Neural cell (in vitro differentiated cells): ENCODE measurements at regions not wholly inside any gene's neighbourhood (a gene's known extent, or its start where the extent isn't known, plus 50 kb on each side); places are given as distances from the start of the nearest gene placed in this dataset.

Experiments used
- H2AFZ ChIP-seq: fragments of 200-600, 300-800 bp; sonication (generic), shearing (Covaris generic); 2 replicates; pipeline ENCODE4 v1.6.0; 2014; ENCODE audit warnings: low read depth, mild to moderate bottlenecking, antibody characterized with exemption, low read length, moderate library complexity
- H3F3A ChIP-seq: fragments of 200-600 bp; shearing (Covaris generic); 2 replicates; pipeline ENCODE4 v1.6.1; 2016; ENCODE audit warnings: mild to moderate bottlenecking, moderate library complexity, mixed read lengths, antibody characterized with exemption, low read length; ENCODE audit not compliant: insufficient read depth, poor library complexity, severe bottlenecking
- H3K27ac ChIP-seq: fragments of 200-600, 300-800 bp; sonication (generic), shearing (Covaris generic); 2 replicates; pipeline ENCODE4 v1.5.1; 2014; ENCODE audit warnings: mild to moderate bottlenecking, low read length, moderate library complexity
- H3K27me3 ChIP-seq: fragments of 300-800, 200-600 bp; sonication (generic), shearing (Covaris generic); 2 replicates; pipeline ENCODE4 v1.6.0; 2014; ENCODE audit warnings: mild to moderate bottlenecking, low read depth, low read length, moderate library complexity; ENCODE audit not compliant: insufficient read depth
- H3K36me3 ChIP-seq: fragments of 300-800, 200-600 bp; sonication (generic), shearing (Covaris generic); 2 replicates; pipeline ENCODE4 v1.5.1; 2014; ENCODE audit warnings: mild to moderate bottlenecking, antibody characterized with exemption, low read length, moderate library complexity; ENCODE audit not compliant: insufficient read depth
- H3K4me2 ChIP-seq: fragments of 300-800, 200-600 bp; sonication (generic), shearing (Covaris generic); 2 replicates; pipeline ENCODE4 v1.6.0; 2014; ENCODE audit warnings: mild to moderate bottlenecking, low read length
- H3K4me3 ChIP-seq: fragments of 300-800, 200-600 bp; sonication (generic), shearing (Covaris generic); 2 replicates; pipeline ENCODE4 v1.5.1; 2014; ENCODE audit warnings: mild to moderate bottlenecking, low read length, moderate library complexity
- H3K79me2 ChIP-seq: fragments of 200-600 bp; shearing (Covaris generic); replicated peaks from 2 replicates; pipeline ENCODE4 v1.6.0; 2014; ENCODE audit warnings: mild to moderate bottlenecking, low read length, moderate library complexity; ENCODE audit not compliant: insufficient read depth
- H3K9ac ChIP-seq: fragments of 300-800, 200-600 bp; sonication (generic), shearing (Covaris generic); 2 replicates; pipeline ENCODE4 v1.6.1; 2016; ENCODE audit warnings: mild to moderate bottlenecking, low read length, mixed read lengths
- H3K9me2 ChIP-seq: fragments of 200-600 bp; shearing (Covaris generic); 2 replicates; pipeline ENCODE4 v1.6.1; 2016; ENCODE audit warnings: mild to moderate bottlenecking, low read length, mixed read lengths; ENCODE audit not compliant: insufficient read depth
- H3K9me3 ChIP-seq: fragments of 200-600, 300-800 bp; sonication (generic), shearing (Covaris generic); 2 replicates; pipeline ENCODE4 v1.6.1; 2016; ENCODE audit warnings: mild to moderate bottlenecking, mixed run types, low read length, moderate library complexity, mixed read lengths
- H4K20me1 ChIP-seq: fragments of 200-600 bp; shearing (Covaris generic); 2 replicates; pipeline ENCODE4 v1.6.1; 2016; ENCODE audit warnings: mild to moderate bottlenecking, mixed run types; ENCODE audit not compliant: insufficient read depth
- EP300 ChIP-seq: fragments of 450-650 bp; conservative IDR thresholded peaks from 2 replicates; pipeline ENCODE4 v1.6.1; 2014; ENCODE audit warnings: antibody characterized with exemption, mild to moderate bottlenecking, moderate library complexity; ENCODE audit not compliant: poor library complexity, severe bottlenecking
- EZH2 ChIP-seq: fragments of 200-600, 300-800 bp; shearing (Covaris generic), sonication (generic); IDR thresholded peaks from 2 replicates; pipeline ENCODE4 v1.6.1; 2014; ENCODE audit warnings: antibody characterized with exemption, low read length, borderline replicate concordance, mild to moderate bottlenecking; ENCODE audit not compliant: insufficient read depth, poor library complexity, severe bottlenecking
- MXI1 ChIP-seq: fragments of 450-650 bp; conservative IDR thresholded peaks from 2 replicates; pipeline ENCODE4 v1.6.1; 2014; ENCODE audit warnings: antibody characterized with exemption, mild to moderate bottlenecking; ENCODE audit not compliant: poor library complexity, severe bottlenecking
- POLR2AphosphoS5 ChIP-seq: IDR thresholded peaks from 2 replicates; pipeline ENCODE4 v1.6.1; 2012
- RAD21 ChIP-seq: fragments of 450-650 bp; conservative IDR thresholded peaks from 2 replicates; pipeline ENCODE4 v1.6.1; 2014; ENCODE audit warnings: antibody characterized with exemption, mild to moderate bottlenecking, moderate library complexity
- SMC3 ChIP-seq: fragments of 450-650 bp; conservative IDR thresholded peaks from 2 replicates; pipeline ENCODE4 v1.6.1; 2014; ENCODE audit warnings: antibody characterized with exemption, mild to moderate bottlenecking, moderate library complexity; ENCODE audit not compliant: poor library complexity
- TAF1 ChIP-seq: IDR thresholded peaks from 2 replicates; pipeline ENCODE4 v1.6.1; 2012; ENCODE audit warnings: low read depth
- TF ChIP-seq, protein P1 (sequence below): fragments of 450-650 bp; IDR thresholded peaks from 2 replicates; pipeline ENCODE4 v1.5.1; 2014; ENCODE audit warnings: antibody characterized with exemption, mild to moderate bottlenecking, moderate library complexity; ENCODE audit not compliant: poor library complexity, severe bottlenecking
- TF ChIP-seq, protein P2 (sequence below): IDR thresholded peaks from 2 replicates; pipeline ENCODE4 v1.6.1; 2012; ENCODE audit warnings: borderline replicate concordance

DNA sequence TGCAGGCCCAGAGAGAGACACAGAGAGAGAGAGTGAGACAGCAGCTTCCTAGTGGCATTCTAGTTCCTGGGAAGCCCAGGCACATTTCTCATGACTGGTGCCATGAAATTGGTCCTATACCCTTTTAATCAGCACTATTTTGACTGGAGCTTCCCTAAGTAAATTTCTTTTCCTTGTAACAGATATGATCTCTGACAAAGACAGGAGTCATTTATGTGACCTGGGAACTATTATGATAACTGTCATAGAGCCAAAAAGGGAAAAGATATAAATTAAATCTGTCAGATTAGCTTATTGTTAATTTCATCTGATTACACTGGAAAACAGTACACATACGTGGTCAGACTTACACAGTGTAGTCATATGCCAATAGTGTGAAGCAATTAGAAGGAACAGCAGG is 161.3 kb upstream of the HNRNPA3 start:
- no peaks in the 10 kb centered on the region for H3K9me2 ChIP-seq
- H3K9ac ChIP-seq, result no peak overlapping the region
- no peak overlapping the region for H3K4me3 ChIP-seq
- H3K27me3 ChIP-seq, result no peaks in the 10 kb centered on the region
- no peaks in the 10 kb centered on the region for H3F3A ChIP-seq
- H2AFZ ChIP-seq, result no peak overlapping the region
- H3K36me3 ChIP-seq, result no peaks in the 10 kb centered on the region
- no peaks in the 10 kb centered on the region for H3K9me3 ChIP-seq
- no peaks in the 10 kb centered on the region for H4K20me1 ChIP-seq
- H3K27ac ChIP-seq, result no peak overlapping the region
- TF ChIP-seq POLR2AphosphoS5, result no peak
- TF ChIP-seq, protein P1, sequence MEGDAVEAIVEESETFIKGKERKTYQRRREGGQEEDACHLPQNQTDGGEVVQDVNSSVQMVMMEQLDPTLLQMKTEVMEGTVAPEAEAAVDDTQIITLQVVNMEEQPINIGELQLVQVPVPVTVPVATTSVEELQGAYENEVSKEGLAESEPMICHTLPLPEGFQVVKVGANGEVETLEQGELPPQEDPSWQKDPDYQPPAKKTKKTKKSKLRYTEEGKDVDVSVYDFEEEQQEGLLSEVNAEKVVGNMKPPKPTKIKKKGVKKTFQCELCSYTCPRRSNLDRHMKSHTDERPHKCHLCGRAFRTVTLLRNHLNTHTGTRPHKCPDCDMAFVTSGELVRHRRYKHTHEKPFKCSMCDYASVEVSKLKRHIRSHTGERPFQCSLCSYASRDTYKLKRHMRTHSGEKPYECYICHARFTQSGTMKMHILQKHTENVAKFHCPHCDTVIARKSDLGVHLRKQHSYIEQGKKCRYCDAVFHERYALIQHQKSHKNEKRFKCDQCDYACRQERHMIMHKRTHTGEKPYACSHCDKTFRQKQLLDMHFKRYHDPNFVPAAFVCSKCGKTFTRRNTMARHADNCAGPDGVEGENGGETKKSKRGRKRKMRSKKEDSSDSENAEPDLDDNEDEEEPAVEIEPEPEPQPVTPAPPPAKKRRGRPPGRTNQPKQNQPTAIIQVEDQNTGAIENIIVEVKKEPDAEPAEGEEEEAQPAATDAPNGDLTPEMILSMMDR, result no peak
- no peak for TF ChIP-seq MXI1
- TF ChIP-seq, protein P2, sequence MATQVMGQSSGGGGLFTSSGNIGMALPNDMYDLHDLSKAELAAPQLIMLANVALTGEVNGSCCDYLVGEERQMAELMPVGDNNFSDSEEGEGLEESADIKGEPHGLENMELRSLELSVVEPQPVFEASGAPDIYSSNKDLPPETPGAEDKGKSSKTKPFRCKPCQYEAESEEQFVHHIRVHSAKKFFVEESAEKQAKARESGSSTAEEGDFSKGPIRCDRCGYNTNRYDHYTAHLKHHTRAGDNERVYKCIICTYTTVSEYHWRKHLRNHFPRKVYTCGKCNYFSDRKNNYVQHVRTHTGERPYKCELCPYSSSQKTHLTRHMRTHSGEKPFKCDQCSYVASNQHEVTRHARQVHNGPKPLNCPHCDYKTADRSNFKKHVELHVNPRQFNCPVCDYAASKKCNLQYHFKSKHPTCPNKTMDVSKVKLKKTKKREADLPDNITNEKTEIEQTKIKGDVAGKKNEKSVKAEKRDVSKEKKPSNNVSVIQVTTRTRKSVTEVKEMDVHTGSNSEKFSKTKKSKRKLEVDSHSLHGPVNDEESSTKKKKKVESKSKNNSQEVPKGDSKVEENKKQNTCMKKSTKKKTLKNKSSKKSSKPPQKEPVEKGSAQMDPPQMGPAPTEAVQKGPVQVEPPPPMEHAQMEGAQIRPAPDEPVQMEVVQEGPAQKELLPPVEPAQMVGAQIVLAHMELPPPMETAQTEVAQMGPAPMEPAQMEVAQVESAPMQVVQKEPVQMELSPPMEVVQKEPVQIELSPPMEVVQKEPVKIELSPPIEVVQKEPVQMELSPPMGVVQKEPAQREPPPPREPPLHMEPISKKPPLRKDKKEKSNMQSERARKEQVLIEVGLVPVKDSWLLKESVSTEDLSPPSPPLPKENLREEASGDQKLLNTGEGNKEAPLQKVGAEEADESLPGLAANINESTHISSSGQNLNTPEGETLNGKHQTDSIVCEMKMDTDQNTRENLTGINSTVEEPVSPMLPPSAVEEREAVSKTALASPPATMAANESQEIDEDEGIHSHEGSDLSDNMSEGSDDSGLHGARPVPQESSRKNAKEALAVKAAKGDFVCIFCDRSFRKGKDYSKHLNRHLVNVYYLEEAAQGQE, result no peak
- TF ChIP-seq EP300, result no peak
- no peak for TF ChIP-seq EZH2
- no peaks in the 10 kb centered on the region for H3K79me2 ChIP-seq
- H3K4me2 ChIP-seq, result no peak overlapping the region

DNA sequence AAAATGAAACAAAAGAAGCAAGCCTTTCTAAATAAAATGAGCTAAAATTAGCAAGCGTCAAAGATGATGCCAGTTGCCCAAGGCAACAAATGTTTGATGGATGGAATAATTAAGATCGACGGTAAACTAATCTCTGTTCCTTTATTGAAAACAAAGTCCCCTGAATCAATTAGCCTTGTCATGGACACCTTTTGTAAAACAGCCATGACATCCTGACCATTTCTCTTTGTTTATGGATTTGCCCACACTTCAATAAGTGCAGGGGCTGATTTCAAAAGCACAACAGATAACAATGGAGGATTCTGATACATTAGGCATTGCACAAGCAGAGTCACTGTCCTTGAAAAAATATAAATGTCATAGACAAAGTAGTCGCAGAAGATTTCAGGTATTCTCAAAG is 160.1 kb upstream of the HNRNPA3 start:
- TF ChIP-seq, protein P2, result no peak
- TF ChIP-seq MXI1 (no peak), EZH2 (no peak), RAD21 (no peak), POLR2AphosphoS5 (no peak), SMC3 (no peak), EP300 (no peak), TAF1 (no peak)
- TF ChIP-seq, protein P1, result no peak
- Histone ChIP-seq H3K79me2 (no peaks in the 10 kb centered on the region), H3K27ac (no peak overlapping the region), H3K9me2 (no peaks in the 10 kb centered on the region), H3K4me3 (no peak overlapping the region), H2AFZ (no peak overlapping the region), H3K4me2 (no peak overlapping the region), H3K36me3 (no peaks in the 10 kb centered on the region), H3K9ac (no peak overlapping the region), H3K9me3 (no peaks in the 10 kb centered on the region), H3F3A (no peaks in the 10 kb centered on the region), H3K27me3 (no peaks in the 10 kb centered on the region), H4K20me1 (no peaks in the 10 kb centered on the region)
